IMR-90 (cell line): ENCODE measurements at regions not wholly inside any gene's neighbourhood (a gene's known extent, or its start where the extent isn't known, plus 50 kb on each side); places are given as distances from the start of the nearest gene placed in this dataset.

Experiments
- BHLHE40 ChIP-seq: fragments of 150-350 bp; IDR thresholded peaks from 2 replicates; pipeline ENCODE4 v1.6.1; 2016; ENCODE audit warnings: mild to moderate bottlenecking, low read depth, low read length
- CHD1 ChIP-seq: IDR thresholded peaks from 2 replicates; pipeline ENCODE4 v1.6.1; 2012; ENCODE audit warnings: low read depth, low read length, improper control_type of control experiment
- CTCF ChIP-seq: conservative IDR thresholded peaks from 2 replicates; pipeline ENCODE4 v1.5.1; 2012; ENCODE audit warnings: mild to moderate bottlenecking, low read depth, low read length, improper control_type of control experiment
- POLR2A ChIP-seq: IDR thresholded peaks from 2 replicates; pipeline ENCODE4 v1.6.1; 2012; ENCODE audit warnings: mild to moderate bottlenecking, low read depth, low read length
- RAD21 ChIP-seq: IDR thresholded peaks from 2 replicates; pipeline ENCODE4 v1.6.1; 2012; ENCODE audit warnings: low read length, improper control_type of control experiment
- RCOR1 ChIP-seq: IDR thresholded peaks from 2 replicates; pipeline ENCODE4 v1.6.1; 2012; ENCODE audit warnings: mild to moderate bottlenecking, low read length, improper control_type of control experiment; ENCODE audit not compliant: insufficient replicate concordance
- RFX5 ChIP-seq: IDR thresholded peaks from 2 replicates; pipeline ENCODE4 v1.8.0; 2012; ENCODE audit warnings: low read depth, mild to moderate bottlenecking, low read length, moderate library complexity
- USF2 ChIP-seq: fragments of 150-350 bp; IDR thresholded peaks from 2 replicates; pipeline ENCODE4 v1.6.1; 2017; ENCODE audit warnings: mild to moderate bottlenecking, antibody characterized with exemption, low read length, low read depth

GRCh38 chr21:43303275-43304178, 123.4 kb downstream of the SIK1 start:
- TF ChIP-seq RAD21: no peak
- TF ChIP-seq RFX5: no peak
- TF ChIP-seq POLR2A: no peak
- no peak for TF ChIP-seq CHD1
- no peak for TF ChIP-seq CTCF
- no peak for TF ChIP-seq RCOR1
- no peak for TF ChIP-seq USF2
- no peak for TF ChIP-seq BHLHE40
